ENCODE measurements at regions not wholly inside any gene's neighbourhood (a gene's known extent, or its start where the extent isn't known, plus 50 kb on each side); places are given as distances from the start of the nearest gene placed in this dataset.

DNA sequence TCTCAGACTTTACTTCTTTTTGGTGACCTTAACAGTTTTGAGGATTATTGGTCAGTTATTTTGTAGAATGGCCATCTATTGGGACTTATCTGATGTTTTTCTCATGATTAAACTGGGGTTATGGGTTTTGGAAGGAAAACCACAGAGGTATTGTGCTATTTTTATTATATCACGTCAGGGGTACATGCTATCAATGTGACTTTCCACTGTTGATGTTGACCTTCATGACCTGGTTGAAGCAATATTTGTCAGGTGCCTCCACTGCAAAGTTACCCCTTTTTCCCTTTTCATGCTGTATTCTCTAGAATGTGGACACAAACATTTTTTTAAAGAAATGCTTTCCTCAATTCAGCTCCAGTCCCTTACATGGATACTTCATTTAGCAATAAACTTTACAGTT lies 152.8 kb upstream of the TSLP start:
- TF ChIP-seq, protein P1, sequence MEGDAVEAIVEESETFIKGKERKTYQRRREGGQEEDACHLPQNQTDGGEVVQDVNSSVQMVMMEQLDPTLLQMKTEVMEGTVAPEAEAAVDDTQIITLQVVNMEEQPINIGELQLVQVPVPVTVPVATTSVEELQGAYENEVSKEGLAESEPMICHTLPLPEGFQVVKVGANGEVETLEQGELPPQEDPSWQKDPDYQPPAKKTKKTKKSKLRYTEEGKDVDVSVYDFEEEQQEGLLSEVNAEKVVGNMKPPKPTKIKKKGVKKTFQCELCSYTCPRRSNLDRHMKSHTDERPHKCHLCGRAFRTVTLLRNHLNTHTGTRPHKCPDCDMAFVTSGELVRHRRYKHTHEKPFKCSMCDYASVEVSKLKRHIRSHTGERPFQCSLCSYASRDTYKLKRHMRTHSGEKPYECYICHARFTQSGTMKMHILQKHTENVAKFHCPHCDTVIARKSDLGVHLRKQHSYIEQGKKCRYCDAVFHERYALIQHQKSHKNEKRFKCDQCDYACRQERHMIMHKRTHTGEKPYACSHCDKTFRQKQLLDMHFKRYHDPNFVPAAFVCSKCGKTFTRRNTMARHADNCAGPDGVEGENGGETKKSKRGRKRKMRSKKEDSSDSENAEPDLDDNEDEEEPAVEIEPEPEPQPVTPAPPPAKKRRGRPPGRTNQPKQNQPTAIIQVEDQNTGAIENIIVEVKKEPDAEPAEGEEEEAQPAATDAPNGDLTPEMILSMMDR (IDR thresholded peaks at IDR 0.05), result no peak
- TF ChIP-seq POLR2A (IDR thresholded peaks at IDR 0.05), result no peak
